ENCODE measurements at regions not wholly inside any gene's neighbourhood (a gene's known extent, or its start where the extent isn't known, plus 50 kb on each side); places are given as distances from the start of the nearest gene placed in this dataset.

DNA sequence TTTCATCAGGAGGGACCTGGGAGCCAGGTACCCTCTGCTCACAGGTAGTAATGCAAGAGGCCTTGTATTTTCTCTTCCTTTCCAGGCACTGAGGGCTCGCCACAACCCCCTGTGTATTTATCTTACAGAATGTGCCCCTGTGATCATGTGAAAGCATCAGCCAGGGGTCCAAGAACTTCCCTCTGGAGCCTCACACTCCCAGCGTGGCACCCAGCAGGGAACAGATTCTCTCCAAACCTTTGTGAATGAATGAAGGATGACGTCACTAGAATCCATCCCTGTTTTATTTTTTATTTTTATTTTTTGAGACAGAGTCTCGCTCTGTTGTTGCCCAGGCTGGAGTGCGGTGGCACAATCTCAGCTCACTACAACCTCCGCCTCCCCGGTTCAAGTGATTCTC lies 107.3 kb upstream of the IER5L start:
- Histone ChIP-seq H3K36me3 (ENCODE audit: control insufficient read depth, insufficient read depth, low read length) (no peaks in the 10 kb centered on the region), H3K4me1 (ENCODE audit: control insufficient read depth, insufficient read depth, low read length) (no peaks in the 10 kb centered on the region), H2BK5ac (ENCODE audit: low read depth, low read length, poor library complexity, severe bottlenecking) (no peak overlapping the region), H3K9me1 (ENCODE audit: insufficient read depth, low read length) (no peaks in the 10 kb centered on the region), H2AK9ac (replicated peaks; ENCODE audit: low read depth, low read length, poor library complexity) (no peak overlapping the region), H2AK5ac (ENCODE audit: low read depth, low read length) (no peak overlapping the region), H3K27me3 (ENCODE audit: control insufficient read depth, insufficient read depth, low read length) (no peaks in the 10 kb centered on the region; the same call in 1 of the 2 replicates), H3K23ac (ENCODE audit: low read depth, low read length) (no peak overlapping the region), H3K56ac (ENCODE audit: extremely low read depth, insufficient read depth, low read length) (no peak overlapping the region), H2BK20ac (ENCODE audit: low read depth, low read length) (no peak overlapping the region), H3K4me3 (ENCODE audit: insufficient read depth, low read depth, low read length) (no peak overlapping the region), H2BK15ac (ENCODE audit: low read depth, low read length) (no peak overlapping the region), H4K8ac (ENCODE audit: low read depth in 2 of 2, low read length in 2 of 2) (no peak overlapping the region), H3K4me2 (ENCODE audit: low read depth, low read length) (no peak overlapping the region), H4K91ac (ENCODE audit: insufficient read depth, low read depth, low read length) (no peak overlapping the region), H3K27ac (ENCODE audit: insufficient read depth, low read length) (no peak overlapping the region), H2BK120ac (ENCODE audit: low read depth, low read length) (no peak overlapping the region), H2AFZ (replicated peaks; ENCODE audit: low read length, poor library complexity) (no peak overlapping the region), H3K18ac (ENCODE audit: low read depth, low read length) (no peak overlapping the region), H3K4ac (ENCODE audit: low read depth, low read length) (no peak overlapping the region), H3K79me1 (ENCODE audit: low read depth in 1 of 2, low read length in 2 of 2) (no peaks in the 10 kb centered on the region), H4K20me1 (ENCODE audit: insufficient read depth, low read length) (no peaks in the 10 kb centered on the region), H3K14ac (replicated peaks; ENCODE audit: low read depth, low read length) (no peak overlapping the region), H3K9ac (ENCODE audit: low read depth, low read length) (no peak overlapping the region), H4K5ac (ENCODE audit: low read depth, low read length) (no peak overlapping the region), H3K9me3 (ENCODE audit: control insufficient read depth, insufficient read depth, low read length) (no peaks in the 10 kb centered on the region)
- dilution Hi-C loops (cut with HindIII; ENCODE audit: low sequenced_read_pairs, unreplicated experiment) = no loop called here
- TF ChIP-seq MXI1 (IDR thresholded peaks at IDR 0.05; ENCODE audit: borderline replicate concordance, low read depth, low read length) = no peak
- no peak for TF ChIP-seq RCOR1 (IDR thresholded peaks at IDR 0.05; ENCODE audit: insufficient replicate concordance, low read length)
- TF ChIP-seq RFX5 (IDR thresholded peaks at IDR 0.05; ENCODE audit: low read depth, low read length) = no peak
- TF ChIP-seq MAFK (IDR thresholded peaks at IDR 0.05; ENCODE audit: low read depth, low read length) = no peak
- DNase-seq (no peak), ATAC-seq (ENCODE audit: low read depth) (no peak)
- POLR2A ChIA-PET (ENCODE audit: unreplicated experiment) = no interaction called here
- intact Hi-C loops (cut with micrococcal nuclease) = no loop called here
- CTCF ChIA-PET = no interaction called here
- no TSS peak for BruUV-seq (replicated peaks)
- no CpG with 5 or more reads among the region's 7 CpGs for WGBS, 2 experiments (ENCODE audit: extremely low coverage in 2 of 2, insufficient read length in 1 of 2)
- in situ Hi-C loops (cut with MboI; ENCODE audit: low sequenced_read_pairs) = no loop called here
